GM12892 (cell line): ENCODE measurements at regions not wholly inside any gene's neighbourhood (a gene's known extent, or its start where the extent isn't known, plus 50 kb on each side); places are given as distances from the start of the nearest gene placed in this dataset.

Experiments
- DNase-seq: peaks from one replicate; pipeline ENCODE4 v3.0.0; 2011; ENCODE audit not compliant: insufficient read length
- FAIRE-seq: peaks from 2 replicates; lab custom pipeline; 2011; peaks lifted over from hg19 to GRCh38; lab: Jason Lieb, UNC
- POLR2A ChIP-seq: IDR thresholded peaks from 2 replicates; pipeline ENCODE4 v1.6.1; 2011; ENCODE audit warnings: low read depth, low read length, control low read depth
- POLR2AphosphoS5 ChIP-seq: IDR thresholded peaks from 2 replicates; pipeline ENCODE4 v1.6.1; 2011; ENCODE audit warnings: low read depth, low read length, control low read depth
- TAF1 ChIP-seq: IDR thresholded peaks from 2 replicates; pipeline ENCODE4 v1.6.1; 2011; ENCODE audit warnings: low read depth, mild to moderate bottlenecking, control low read depth, low read length, borderline replicate concordance

DNA sequence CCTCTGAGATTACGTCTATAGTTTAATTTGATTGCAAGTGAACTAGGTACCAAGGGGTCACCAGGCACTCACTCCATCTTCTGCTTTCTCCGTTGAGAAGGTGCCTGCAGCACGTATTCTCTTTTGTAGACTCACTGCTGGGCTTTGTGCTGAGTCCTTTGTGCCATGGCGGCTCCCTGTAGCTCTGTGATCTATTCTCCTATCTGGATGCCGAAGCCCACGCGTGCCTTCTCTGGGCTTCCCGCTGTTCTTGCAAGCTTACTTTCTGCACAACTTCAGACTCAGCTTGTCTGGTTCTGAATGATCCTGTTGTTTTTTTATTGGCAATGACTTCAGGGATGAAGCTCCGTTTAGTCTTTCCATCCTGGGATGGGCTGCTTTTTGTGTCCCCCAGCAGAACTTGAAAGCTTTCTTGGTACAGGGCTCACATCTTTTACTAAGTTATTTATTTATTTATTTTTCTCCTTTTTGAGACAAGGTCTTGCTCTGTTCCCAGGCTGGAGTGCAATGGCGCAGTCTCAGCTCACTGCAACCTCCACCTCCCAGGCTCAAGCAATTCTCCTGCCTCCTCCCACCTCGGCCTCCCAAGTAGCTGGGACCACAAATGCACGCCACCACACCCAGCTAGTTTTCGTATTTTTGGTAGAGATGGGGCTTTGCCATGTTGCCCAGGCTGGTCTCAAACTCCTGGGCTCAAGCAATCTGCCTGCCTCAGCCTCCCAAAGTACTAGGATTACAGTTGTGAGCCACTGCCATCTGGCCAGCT is 100.9 kb upstream of the NKX1-1 start:
- FAIRE-seq (no peak), DNase-seq (no peak)
- TF ChIP-seq TAF1: no peak
- no peak for TF ChIP-seq POLR2AphosphoS5
- no peak for TF ChIP-seq POLR2A

DNA sequence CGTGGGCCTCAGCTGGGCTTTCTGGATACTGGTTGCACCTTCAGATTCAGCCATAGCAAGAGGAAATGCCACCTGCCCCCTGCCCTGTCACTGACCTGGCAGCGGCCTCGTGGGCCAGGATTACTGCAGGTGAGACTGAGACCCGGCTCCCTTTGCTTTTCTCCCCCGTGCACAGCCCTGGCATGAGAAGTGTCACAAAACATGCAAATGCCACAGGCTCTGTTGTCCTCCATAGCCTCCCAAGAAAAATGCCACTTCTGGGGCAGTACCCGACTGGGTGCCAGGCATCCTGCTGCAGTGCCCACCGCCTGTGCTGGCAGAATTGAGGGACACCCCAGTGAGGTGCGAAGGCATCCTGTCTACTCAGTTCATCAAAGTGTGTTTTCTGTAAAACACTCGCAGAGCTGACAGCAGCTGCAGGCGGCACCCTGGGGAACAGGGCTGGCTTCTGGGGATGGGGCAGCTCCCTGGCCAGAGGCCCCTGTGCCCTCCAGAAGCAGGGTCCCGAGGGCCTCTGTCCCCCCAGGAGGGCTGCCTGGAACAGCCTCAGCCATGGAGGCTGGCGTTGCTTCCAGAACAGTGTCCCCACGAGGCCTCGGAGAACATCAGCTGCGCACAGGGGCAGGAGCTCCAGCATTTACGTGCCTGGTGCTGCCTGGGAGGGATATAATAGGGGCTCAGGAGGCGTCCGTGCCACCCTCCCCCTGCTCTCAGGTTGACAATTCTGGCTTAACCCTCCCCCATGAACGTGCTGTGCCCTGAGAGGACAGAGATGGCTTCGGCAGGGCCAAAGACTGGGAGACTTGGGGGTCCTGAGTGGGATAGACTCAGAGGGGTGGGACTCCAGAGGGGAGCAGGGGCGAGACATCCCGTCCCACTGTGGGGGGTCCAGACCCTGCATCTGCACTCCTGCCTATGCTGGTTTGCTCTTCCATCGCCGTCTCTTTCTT is 99.5 kb upstream of the NKX1-1 start:
- no peak for TF ChIP-seq TAF1
- no peak for TF ChIP-seq POLR2AphosphoS5
- no peak for TF ChIP-seq POLR2A
- no peak for DNase-seq
- no peak for FAIRE-seq

DNA sequence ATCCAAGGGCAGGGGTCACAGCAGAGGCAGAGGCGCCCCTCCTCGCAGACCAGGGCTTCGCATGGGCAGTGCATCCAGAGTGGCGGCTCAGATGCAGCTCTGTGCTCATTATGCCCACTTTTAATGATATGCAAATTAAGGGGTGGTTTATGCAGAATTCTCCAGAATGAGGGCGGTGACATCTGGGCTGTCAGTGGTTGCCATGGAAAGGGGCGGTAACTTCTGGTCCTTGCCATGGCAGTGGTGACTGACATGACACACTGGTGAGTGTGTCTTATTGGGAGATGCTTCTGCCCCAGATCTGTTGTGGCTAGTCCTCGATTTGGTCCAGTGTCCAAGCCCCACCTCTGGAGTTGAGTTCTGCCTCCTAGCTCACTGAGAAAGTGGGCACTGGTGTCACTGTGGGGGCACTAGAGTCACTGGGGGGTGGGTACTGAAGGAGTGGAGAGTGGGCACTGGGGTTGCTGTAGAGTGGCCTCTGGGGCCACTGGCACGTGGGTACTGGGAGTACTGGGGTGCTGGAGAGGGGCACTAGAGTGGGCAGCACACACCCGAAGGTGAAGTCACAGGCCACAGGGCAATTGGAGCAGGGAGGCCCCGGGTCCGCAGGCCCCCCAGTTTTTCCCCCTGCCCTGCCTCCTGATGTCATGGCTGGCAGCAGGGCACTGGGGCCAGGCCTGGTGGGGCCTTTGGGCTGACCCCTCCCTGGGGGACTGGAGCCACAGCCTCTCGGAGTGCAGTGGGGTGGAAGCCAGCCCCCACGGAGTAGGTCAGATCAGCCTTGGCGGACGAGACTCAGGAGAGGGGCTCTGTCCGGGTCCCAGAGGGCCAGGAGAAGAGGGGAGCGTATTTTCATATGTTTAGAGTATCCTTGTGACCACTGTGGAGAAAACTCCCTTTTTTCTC is 98.6 kb upstream of the NKX1-1 start:
- TF ChIP-seq POLR2A (no peak), TAF1 (no peak), POLR2AphosphoS5 (no peak)
- DNase-seq (no peak), FAIRE-seq (no peak)

DNA sequence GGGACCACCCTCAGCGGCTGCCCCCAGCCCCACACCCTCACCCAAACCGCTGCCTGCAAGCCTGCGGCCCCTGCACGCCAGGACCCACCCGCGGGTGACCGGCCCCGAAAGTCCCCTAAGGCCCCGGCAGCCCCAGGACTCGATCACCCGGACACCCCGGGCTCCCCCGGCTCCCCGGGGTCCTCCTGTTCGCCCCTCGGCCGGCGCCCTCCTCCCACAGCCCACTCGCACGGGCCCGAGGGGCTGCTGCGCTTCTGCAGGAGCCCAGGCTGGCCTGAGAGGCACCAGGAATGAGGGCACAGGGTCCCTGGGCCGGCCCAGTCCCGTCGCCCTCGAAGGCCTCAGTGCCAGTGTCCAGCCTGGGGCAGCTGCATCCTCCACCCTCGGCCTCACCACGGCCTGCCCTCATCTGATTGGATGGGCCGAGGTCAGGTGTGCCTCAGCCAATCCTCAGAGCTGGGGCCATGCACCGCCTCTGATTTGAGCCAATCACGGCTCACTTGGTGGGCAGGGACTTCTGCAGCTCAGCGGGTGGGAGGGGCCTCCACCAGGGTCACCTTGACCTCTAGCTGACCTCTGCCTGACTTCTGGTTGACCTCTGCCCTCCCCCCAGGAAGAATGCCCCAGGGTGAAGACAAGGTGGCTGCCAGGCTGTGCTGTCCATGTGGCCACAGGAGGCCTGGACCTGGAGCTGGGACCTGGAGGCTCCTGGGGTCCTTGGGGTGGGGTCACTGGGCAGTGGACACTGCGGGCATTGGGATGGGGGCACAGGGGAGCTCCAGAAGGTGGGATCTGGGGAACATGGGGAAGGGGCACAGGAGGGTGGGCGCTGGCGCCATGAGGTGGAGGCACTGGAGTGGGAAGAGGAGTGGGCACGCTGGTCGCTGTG is 97.6 kb upstream of the NKX1-1 start:
- TF ChIP-seq POLR2AphosphoS5: no peak
- no peak for TF ChIP-seq POLR2A
- TF ChIP-seq TAF1: no peak
- DNase-seq (no peak), FAIRE-seq (no peak)

DNA sequence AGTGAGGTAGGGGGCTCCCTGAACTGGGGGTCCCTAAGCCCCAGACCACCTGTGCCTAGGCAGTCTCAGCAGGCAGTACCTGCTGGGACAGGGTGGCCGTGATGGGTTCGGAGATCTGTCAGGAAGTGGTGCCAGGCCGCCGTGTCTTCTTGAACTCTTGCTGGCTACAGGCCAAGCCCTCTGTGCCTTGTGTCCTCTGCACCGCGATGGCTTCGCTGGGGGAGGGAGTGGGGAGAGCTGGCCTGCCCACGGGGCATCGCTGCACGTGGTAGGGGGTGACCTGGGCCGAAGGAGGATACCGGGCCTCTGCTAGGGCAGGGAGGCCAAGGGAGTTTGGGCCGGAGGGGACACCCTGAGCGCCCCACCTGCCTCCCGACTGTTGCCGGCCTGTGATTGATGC is 96.7 kb upstream of the NKX1-1 start:
- no peak for FAIRE-seq

DNA sequence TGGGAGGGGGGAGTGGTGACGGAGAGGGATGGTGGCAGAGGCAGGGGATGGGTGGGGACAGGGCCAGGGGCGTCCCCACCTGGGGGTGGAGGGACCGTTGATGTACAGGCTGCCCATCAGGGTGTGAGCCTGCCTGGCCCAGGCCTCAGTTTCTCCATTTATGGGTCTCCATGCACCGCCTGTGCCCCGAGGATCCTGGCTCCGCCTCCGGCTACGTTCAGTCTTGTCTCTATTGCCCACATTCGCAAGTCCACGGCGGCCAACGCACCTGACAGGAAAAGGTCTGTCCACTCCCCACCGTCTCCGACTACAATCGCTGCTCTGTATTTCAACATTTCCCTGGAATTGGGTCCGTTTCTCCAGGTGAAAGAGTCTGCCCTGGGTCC is 96.3 kb upstream of the NKX1-1 start:
- FAIRE-seq (no peak), DNase-seq (no peak)
- no peak for TF ChIP-seq TAF1
- no peak for TF ChIP-seq POLR2A
- TF ChIP-seq POLR2AphosphoS5: no peak

More for the DNA sequence above, 96.7 kb upstream of the NKX1-1 start:
- no peak for TF ChIP-seq POLR2AphosphoS5
- TF ChIP-seq TAF1: no peak
- TF ChIP-seq POLR2A: no peak
- DNase-seq: no peak

DNA sequence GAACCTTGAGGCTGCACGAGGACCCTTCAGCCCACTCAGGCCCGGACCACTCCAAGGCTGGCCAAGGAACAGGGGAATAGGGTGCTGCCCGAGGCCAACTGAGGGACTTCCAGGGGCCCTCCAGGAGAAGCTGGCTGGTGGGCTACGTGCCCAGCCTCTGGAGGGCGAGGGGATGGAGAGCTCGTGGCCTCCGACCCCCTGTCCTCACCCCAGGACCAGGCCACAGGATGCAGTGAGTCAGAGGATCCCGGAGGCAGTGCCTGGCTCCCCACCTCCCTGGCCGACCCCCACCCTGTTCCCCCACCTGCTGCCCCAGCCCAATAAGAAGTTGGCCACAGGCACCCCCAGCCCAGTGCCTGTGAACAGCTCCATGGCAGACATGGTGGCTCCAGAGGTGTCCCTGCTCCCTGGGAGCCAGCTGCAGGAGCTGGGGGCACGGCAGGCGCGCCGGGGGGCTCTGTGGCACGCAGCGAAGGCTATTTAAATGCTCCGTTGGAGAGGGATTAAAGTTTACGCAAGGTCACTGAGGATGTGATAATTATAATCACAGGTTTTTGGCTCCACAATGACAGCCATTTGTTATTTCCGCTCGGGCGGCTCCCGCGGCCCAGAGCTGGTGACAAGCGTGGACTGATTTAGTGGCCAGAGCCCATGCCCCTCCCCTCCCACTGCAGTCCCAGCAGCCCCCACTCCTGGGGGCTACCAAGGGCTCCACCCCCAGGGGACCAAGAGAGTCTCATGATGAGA is 95.7 kb upstream of the NKX1-1 start:
- no peak for DNase-seq
- no peak for FAIRE-seq
- TF ChIP-seq POLR2A: no peak
- TF ChIP-seq POLR2AphosphoS5: no peak
- TF ChIP-seq TAF1: no peak

DNA sequence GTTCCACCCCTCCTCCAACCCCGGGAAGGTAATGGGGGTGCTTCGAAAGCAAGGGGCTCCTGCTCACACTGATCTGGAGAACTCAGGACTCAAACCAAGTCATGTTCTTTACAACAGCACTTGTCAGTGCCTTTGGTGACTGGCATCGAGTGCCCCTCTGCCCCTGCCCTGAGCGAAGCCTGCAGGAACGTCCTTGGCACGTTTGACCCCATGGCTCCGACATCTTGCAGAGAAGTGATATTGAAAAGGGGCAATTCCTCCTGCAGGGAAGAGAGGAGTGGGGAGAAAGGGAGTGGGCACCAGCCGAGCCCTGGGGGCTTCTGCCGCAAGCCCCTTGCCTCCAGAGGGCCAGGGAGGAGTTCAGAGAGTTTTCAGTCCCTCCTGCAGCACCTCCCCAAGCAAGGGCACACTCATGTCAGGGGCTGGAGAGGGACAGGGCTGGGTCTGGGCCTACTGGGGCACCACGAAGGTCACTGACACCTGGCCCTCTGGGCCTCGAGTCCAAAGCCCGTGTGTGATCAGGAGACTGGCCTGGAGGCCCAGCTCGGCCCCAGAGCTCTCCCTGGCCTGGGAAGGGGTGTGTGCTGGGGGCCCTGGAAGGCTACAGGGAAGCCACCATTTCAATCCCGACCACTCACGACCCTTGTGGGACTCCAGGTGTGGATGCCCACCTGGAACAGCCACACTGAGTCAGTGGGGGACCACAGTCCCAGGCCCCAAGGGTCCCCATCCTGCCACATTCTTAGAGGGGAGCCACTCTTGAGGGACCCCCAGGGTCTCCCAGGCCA is 94.9 kb upstream of the NKX1-1 start:
- TF ChIP-seq POLR2A: no peak
- no peak for TF ChIP-seq POLR2AphosphoS5
- no peak for TF ChIP-seq TAF1
- DNase-seq: no peak
- FAIRE-seq: no peak
